ENCODE measurements at regions not wholly inside any gene's neighbourhood (a gene's known extent, or its start where the extent isn't known, plus 50 kb on each side); places are given as distances from the start of the nearest gene placed in this dataset.
"Not testable (repeated sequence)": the region's sequence is repeated elsewhere in the genome, so short reads cannot be mapped to it uniquely, and the experiment has no call there.

DNA sequence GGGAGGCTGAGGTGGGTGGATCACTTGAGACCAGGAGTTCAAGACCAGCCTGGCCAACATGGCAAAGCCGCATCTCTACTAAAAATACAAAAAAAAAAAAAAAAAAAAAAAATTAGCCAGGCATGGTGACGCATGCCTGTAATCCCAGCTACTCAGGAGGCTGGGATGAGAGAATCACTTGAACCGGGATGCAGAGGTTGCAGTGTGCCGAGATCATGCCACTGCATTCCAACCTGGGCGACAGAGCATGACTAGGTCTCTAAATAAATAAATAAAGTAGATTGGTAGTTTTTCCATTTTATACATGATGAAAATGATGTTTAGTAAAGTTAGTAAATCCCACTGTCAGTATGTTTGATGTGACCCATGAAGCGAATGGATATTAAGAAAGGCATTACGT lies 531.0 kb upstream of the SPRY2 start:
- TF ChIP-seq, protein P1, sequence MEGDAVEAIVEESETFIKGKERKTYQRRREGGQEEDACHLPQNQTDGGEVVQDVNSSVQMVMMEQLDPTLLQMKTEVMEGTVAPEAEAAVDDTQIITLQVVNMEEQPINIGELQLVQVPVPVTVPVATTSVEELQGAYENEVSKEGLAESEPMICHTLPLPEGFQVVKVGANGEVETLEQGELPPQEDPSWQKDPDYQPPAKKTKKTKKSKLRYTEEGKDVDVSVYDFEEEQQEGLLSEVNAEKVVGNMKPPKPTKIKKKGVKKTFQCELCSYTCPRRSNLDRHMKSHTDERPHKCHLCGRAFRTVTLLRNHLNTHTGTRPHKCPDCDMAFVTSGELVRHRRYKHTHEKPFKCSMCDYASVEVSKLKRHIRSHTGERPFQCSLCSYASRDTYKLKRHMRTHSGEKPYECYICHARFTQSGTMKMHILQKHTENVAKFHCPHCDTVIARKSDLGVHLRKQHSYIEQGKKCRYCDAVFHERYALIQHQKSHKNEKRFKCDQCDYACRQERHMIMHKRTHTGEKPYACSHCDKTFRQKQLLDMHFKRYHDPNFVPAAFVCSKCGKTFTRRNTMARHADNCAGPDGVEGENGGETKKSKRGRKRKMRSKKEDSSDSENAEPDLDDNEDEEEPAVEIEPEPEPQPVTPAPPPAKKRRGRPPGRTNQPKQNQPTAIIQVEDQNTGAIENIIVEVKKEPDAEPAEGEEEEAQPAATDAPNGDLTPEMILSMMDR (conservative IDR thresholded peaks at IDR 0.05; ENCODE audit: low read depth in 2 of 2), result not testable (repeated sequence)
- not testable (repeated sequence) for TF ChIP-seq STAT1 (IDR thresholded peaks at IDR 0.05; ENCODE audit: unreplicated experiment); EZH2 (IDR thresholded peaks at IDR 0.05; ENCODE audit: low read depth, unreplicated experiment); POLR2AphosphoS5 (IDR thresholded peaks at IDR 0.05; ENCODE audit: low read depth); EZH2phosphoT487 (IDR thresholded peaks at IDR 0.05; ENCODE audit: unreplicated experiment); CREB1 (CRISPR knock-in tag; IDR thresholded peaks at IDR 0.05; ENCODE audit: low read depth); JUNB (IDR thresholded peaks at IDR 0.05; ENCODE audit: unreplicated experiment); ZNF331 (CRISPR knock-in tag; IDR thresholded peaks at IDR 0.05; ENCODE audit: low read depth); NANOG (IDR thresholded peaks at IDR 0.05; ENCODE audit: borderline replicate concordance)
- TF ChIP-seq, protein P2, sequence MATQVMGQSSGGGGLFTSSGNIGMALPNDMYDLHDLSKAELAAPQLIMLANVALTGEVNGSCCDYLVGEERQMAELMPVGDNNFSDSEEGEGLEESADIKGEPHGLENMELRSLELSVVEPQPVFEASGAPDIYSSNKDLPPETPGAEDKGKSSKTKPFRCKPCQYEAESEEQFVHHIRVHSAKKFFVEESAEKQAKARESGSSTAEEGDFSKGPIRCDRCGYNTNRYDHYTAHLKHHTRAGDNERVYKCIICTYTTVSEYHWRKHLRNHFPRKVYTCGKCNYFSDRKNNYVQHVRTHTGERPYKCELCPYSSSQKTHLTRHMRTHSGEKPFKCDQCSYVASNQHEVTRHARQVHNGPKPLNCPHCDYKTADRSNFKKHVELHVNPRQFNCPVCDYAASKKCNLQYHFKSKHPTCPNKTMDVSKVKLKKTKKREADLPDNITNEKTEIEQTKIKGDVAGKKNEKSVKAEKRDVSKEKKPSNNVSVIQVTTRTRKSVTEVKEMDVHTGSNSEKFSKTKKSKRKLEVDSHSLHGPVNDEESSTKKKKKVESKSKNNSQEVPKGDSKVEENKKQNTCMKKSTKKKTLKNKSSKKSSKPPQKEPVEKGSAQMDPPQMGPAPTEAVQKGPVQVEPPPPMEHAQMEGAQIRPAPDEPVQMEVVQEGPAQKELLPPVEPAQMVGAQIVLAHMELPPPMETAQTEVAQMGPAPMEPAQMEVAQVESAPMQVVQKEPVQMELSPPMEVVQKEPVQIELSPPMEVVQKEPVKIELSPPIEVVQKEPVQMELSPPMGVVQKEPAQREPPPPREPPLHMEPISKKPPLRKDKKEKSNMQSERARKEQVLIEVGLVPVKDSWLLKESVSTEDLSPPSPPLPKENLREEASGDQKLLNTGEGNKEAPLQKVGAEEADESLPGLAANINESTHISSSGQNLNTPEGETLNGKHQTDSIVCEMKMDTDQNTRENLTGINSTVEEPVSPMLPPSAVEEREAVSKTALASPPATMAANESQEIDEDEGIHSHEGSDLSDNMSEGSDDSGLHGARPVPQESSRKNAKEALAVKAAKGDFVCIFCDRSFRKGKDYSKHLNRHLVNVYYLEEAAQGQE (IDR thresholded peaks at IDR 0.05; ENCODE audit: unreplicated experiment), result not testable (repeated sequence)
- TF ChIP-seq, protein P3, sequence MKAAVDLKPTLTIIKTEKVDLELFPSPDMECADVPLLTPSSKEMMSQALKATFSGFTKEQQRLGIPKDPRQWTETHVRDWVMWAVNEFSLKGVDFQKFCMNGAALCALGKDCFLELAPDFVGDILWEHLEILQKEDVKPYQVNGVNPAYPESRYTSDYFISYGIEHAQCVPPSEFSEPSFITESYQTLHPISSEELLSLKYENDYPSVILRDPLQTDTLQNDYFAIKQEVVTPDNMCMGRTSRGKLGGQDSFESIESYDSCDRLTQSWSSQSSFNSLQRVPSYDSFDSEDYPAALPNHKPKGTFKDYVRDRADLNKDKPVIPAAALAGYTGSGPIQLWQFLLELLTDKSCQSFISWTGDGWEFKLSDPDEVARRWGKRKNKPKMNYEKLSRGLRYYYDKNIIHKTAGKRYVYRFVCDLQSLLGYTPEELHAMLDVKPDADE (IDR thresholded peaks at IDR 0.05), result not testable (repeated sequence)
- TF ChIP-seq, protein P4, sequence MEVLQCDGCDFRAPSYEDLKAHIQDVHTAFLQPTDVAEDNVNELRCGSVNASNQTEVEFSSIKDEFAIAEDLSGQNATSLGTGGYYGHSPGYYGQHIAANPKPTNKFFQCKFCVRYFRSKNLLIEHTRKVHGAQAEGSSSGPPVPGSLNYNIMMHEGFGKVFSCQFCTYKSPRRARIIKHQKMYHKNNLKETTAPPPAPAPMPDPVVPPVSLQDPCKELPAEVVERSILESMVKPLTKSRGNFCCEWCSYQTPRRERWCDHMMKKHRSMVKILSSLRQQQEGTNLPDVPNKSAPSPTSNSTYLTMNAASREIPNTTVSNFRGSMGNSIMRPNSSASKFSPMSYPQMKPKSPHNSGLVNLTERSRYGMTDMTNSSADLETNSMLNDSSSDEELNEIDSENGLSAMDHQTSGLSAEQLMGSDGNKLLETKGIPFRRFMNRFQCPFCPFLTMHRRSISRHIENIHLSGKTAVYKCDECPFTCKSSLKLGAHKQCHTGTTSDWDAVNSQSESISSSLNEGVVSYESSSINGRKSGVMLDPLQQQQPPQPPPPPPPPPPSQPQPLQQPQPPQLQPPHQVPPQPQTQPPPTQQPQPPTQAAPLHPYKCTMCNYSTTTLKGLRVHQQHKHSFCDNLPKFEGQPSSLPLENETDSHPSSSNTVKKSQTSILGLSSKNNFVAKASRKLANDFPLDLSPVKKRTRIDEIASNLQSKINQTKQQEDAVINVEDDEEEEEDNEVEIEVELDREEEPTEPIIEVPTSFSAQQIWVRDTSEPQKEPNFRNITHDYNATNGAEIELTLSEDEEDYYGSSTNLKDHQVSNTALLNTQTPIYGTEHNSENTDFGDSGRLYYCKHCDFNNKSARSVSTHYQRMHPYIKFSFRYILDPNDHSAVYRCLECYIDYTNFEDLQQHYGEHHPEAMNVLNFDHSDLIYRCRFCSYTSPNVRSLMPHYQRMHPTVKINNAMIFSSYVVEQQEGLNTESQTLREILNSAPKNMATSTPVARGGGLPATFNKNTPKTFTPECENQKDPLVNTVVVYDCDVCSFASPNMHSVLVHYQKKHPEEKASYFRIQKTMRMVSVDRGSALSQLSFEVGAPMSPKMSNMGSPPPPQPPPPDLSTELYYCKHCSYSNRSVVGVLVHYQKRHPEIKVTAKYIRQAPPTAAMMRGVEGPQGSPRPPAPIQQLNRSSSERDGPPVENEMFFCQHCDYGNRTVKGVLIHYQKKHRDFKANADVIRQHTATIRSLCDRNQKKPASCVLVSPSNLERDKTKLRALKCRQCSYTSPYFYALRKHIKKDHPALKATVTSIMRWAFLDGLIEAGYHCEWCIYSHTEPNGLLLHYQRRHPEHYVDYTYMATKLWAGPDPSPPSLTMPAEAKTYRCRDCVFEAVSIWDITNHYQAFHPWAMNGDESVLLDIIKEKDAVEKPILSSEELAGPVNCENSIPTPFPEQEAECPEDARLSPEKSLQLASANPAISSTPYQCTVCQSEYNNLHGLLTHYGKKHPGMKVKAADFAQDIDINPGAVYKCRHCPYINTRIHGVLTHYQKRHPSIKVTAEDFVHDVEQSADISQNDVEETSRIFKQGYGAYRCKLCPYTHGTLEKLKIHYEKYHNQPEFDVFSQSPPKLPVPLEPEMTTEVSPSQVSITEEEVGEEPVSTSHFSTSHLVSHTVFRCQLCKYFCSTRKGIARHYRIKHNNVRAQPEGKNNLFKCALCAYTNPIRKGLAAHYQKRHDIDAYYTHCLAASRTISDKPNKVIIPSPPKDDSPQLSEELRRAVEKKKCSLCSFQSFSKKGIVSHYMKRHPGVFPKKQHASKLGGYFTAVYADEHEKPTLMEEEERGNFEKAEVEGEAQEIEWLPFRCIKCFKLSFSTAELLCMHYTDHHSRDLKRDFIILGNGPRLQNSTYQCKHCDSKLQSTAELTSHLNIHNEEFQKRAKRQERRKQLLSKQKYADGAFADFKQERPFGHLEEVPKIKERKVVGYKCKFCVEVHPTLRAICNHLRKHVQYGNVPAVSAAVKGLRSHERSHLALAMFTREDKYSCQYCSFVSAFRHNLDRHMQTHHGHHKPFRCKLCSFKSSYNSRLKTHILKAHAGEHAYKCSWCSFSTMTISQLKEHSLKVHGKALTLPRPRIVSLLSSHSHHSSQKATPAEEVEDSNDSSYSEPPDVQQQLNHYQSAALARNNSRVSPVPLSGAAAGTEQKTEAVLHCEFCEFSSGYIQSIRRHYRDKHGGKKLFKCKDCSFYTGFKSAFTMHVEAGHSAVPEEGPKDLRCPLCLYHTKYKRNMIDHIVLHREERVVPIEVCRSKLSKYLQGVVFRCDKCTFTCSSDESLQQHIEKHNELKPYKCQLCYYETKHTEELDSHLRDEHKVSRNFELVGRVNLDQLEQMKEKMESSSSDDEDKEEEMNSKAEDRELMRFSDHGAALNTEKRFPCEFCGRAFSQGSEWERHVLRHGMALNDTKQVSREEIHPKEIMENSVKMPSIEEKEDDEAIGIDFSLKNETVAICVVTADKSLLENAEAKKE (CRISPR knock-in tag; IDR thresholded peaks at IDR 0.05), result not testable (repeated sequence)
